Upper lobe of right lung (tissue), 1 donor: ENCODE measurements at regions not wholly inside any gene's neighbourhood (a gene's known extent, or its start where the extent isn't known, plus 50 kb on each side); places are given as distances from the start of the nearest gene placed in this dataset.

Source experiments
- ATAC-seq: fragments of 200-7000 bp; cut with Tn5 transposase; one replicate; pipeline ENCODE4 v1.9.1; 2020; ENCODE audit warnings: mild to moderate bottlenecking, moderate library complexity
- DNase-seq: peaks from one replicate; pipeline ENCODE4 v3.0.0-alpha.2; 2020
- H3K27ac ChIP-seq: fragments of 200-600 bp; one replicate; pipeline ENCODE4 v1.8.0; 2022
- H3K27me3 ChIP-seq: fragments of 200-600 bp; one replicate; pipeline ENCODE4 v1.8.0; 2022; ENCODE audit warnings: mild to moderate bottlenecking
- H3K36me3 ChIP-seq: fragments of 200-600 bp; one replicate; pipeline ENCODE4 v1.8.0; 2022
- H3K4me1 ChIP-seq: fragments of 200-600 bp; one replicate; pipeline ENCODE4 v1.8.0; 2022
- H3K4me3 ChIP-seq: fragments of 200-600 bp; one replicate; pipeline ENCODE4 v1.8.0; 2022; ENCODE audit warnings: mild to moderate bottlenecking
- H3K9me3 ChIP-seq: fragments of 200-600 bp; one replicate; pipeline ENCODE4 v1.8.0; 2022
- intact Hi-C: fragments of 100-400 bp; cut with DNase I; formaldehyde crosslinking; loops from one replicate; pipeline ENCODE4 v1.11.0; 2022
- TF ChIP-seq, protein P1 (sequence below): fragments of 200-600 bp; IDR thresholded peaks from one replicate; pipeline ENCODE4 v1.8.0; 2022; ENCODE audit warnings: antibody characterized with exemption
- donor health status: DM: no; HTN: yes; CAD: no; lungs with severe emphysema.

DNA sequence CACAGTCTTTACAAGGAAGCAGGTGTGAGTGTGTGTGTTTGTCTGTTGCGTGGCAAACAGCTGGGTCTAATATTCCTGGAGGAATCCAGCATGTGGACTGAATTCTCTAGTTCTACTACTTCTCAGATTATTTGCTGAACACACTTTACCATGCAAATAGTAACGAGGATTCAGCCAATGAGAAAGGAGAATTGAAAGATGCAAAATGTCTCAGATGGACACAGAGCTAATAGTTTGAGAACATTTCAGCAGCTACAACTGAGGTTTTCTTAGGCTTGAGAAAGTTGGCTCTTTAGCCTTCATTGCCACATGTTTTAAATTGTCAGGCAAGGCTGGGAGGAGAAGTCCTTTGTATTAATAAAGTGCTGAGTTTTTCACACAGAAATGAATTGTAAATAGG, 568.0 kb upstream of the MDFIC2 start:
- TF ChIP-seq, protein P1, sequence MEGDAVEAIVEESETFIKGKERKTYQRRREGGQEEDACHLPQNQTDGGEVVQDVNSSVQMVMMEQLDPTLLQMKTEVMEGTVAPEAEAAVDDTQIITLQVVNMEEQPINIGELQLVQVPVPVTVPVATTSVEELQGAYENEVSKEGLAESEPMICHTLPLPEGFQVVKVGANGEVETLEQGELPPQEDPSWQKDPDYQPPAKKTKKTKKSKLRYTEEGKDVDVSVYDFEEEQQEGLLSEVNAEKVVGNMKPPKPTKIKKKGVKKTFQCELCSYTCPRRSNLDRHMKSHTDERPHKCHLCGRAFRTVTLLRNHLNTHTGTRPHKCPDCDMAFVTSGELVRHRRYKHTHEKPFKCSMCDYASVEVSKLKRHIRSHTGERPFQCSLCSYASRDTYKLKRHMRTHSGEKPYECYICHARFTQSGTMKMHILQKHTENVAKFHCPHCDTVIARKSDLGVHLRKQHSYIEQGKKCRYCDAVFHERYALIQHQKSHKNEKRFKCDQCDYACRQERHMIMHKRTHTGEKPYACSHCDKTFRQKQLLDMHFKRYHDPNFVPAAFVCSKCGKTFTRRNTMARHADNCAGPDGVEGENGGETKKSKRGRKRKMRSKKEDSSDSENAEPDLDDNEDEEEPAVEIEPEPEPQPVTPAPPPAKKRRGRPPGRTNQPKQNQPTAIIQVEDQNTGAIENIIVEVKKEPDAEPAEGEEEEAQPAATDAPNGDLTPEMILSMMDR, result no peak

DNA sequence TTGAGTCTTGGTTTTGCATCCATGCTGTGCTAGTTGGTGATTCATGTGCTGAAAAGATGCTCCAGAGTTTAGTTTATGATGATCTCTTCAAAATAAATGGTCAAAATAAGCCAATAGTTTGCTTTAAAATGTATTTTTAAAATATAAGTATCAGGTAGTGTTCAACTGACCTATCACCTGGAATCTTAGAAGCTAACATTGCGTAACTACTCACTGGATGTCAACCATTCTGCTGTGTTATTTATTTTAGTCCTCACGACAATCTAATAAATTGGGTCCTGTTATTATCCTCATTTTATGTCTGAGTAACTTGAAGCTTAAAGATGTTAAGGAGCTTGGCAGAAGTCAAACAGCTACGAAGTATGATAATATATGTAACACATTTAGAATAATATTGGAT, 563.7 kb upstream of the MDFIC2 start:
- Histone ChIP-seq H3K36me3 (no peaks in the 10 kb centered on the region), H3K9me3 (peaks cover 4% of the 10 kb centered on the region), H3K4me1 (no peaks in the 10 kb centered on the region), H3K27me3 (no peaks in the 10 kb centered on the region), H3K4me3 (no peak overlapping the region), H3K27ac (no peak overlapping the region)
- TF ChIP-seq, protein P1, result no peak
- intact Hi-C loops, result no loop called here
- ATAC-seq, result no peak
- DNase-seq, result no peak

More for the DNA sequence above, 568.0 kb upstream of the MDFIC2 start:
- no peak for DNase-seq
- no peak for ATAC-seq
- Histone ChIP-seq H3K27me3 (no peaks in the 10 kb centered on the region), H3K9me3 (no peaks in the 10 kb centered on the region), H3K36me3 (no peaks in the 10 kb centered on the region), H3K27ac (no peak overlapping the region), H3K4me3 (no peak overlapping the region), H3K4me1 (no peaks in the 10 kb centered on the region)
- intact Hi-C loops, result no loop called here

DNA sequence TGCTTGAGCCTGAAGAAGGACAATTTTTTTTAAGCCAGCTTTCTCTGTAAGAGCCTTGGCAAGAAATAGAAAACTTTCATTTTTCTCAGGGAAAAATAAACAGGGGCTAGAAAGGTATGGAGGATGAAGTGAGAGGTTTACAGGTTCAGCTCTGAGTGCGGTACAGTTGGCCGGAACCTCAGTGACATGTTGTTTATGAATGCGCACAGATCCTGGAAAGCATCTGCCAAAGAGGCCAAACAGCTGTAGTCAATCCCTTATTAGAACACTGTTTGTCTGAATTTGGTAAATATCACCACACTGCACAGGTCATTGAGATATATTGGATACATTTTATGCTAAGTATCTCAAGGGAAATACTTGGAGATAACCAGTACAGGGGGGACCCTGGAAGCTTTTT, 561.8 kb upstream of the MDFIC2 start:
- DNase-seq (no peak), ATAC-seq (peak; percentile 31)
- Histone ChIP-seq H3K27me3 (no peaks in the 10 kb centered on the region), H3K4me3 (no peak overlapping the region), H3K9me3 (peaks cover 4% of the 10 kb centered on the region), H3K4me1 (no peaks in the 10 kb centered on the region), H3K36me3 (no peaks in the 10 kb centered on the region), H3K27ac (no peak overlapping the region)
- TF ChIP-seq, protein P1, result no peak
- intact Hi-C loops, result no loop called here

DNA sequence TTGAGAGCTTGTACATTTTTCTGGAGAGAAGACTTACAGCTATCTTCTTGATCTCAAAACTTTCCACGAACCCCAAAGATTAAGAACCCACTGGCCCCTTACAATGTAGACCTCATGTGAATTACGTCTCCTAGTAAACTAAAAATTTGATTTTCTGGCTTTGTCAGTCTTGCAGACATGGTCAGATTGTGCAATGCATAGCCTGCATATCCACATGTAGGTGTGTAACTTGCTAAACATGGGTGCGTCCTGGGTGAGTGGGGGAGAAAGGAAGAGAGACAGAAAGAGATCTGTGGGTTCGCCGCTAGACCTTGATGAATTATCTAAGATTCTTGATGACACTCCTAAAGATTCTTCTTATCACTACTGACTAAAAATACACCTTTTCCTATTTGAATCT, 561.2 kb upstream of the MDFIC2 start:
- TF ChIP-seq, protein P1, result no peak
- ATAC-seq, result no peak
- Histone ChIP-seq H3K4me3 (no peak overlapping the region), H3K4me1 (no peaks in the 10 kb centered on the region), H3K9me3 (peaks cover 4% of the 10 kb centered on the region), H3K36me3 (no peaks in the 10 kb centered on the region), H3K27me3 (no peaks in the 10 kb centered on the region), H3K27ac (no peak overlapping the region)
- no peak for DNase-seq
- intact Hi-C loops, result no loop called here

DNA sequence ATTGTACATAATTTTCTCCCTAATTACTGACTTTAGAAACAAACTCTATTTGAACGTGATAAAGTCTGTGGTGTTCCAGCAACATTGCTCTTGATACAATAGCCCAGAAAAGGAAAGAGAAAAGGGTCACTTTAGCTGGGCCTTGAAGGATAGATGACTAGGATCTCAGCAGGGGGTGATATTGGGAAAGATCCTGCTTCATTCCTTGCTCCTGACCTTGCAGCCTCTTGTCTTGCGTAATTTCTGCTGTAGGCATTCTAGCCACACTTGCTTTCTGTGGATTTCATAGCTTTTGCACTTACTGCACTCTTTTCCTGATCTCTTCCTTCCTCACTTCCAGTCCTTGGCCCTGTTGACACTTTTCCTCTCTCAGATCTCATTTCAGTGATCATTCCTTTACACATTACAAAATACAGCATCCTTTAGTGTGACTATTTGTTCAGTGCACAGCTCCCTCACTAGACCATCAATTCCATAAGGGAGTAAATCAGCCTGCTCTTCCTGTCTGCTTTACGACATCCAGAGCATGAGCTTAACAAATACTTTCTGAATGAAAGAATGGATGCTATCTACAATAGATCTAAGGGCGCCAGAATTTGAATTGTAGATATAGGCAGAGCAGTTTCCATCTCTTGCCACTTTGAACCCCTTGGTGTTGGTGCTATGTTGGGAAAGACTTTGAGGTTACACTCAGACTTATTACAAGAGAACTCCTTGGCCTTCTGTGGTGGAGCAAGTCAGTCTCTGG, 559.6 kb upstream of the MDFIC2 start:
- intact Hi-C loops, result no loop called here
- TF ChIP-seq, protein P1, result no peak
- H3K27me3 ChIP-seq, result no peaks in the 10 kb centered on the region
- H3K4me3 ChIP-seq, result no peak overlapping the region
- H3K27ac ChIP-seq, result peak overlapping the region; percentile 48
- H3K4me1 ChIP-seq, result no peaks in the 10 kb centered on the region
- DNase-seq (no peak), ATAC-seq (peak; percentile 37)
- H3K36me3 ChIP-seq, result no peaks in the 10 kb centered on the region
- peaks cover 4% of the 10 kb centered on the region for H3K9me3 ChIP-seq
